GM19372 (cell line): ENCODE measurements at regions not wholly inside any gene's neighbourhood (a gene's known extent, or its start where the extent isn't known, plus 50 kb on each side); places are given as distances from the start of the nearest gene placed in this dataset.

Experiments used
- ATAC-seq: cut with Tn5 transposase; IDR thresholded peaks from one replicate; pipeline ENCODE4 v1.9.1; 2021; ENCODE audit warnings: mild to moderate bottlenecking, low read depth, moderate library complexity; ENCODE audit not compliant: unreplicated experiment

GRCh38 chr1:23639460-23640095 is 52.0 kb upstream of the RPL11 start:
- no peak for ATAC-seq

GRCh38 chr1:23638786-23639241 is 52.8 kb upstream of the RPL11 start:
- ATAC-seq = no peak

- no peak for ATAC-seq
These were observed 53.4 kb upstream of the RPL11 start for GRCh38 chr1:23638188-23638619.

GRCh38 chr1:23636009-23636408 is 55.6 kb upstream of the RPL11 start:
- ATAC-seq = no peak

- ATAC-seq = no peak
These were observed 56.6 kb upstream of the RPL11 start for GRCh38 chr1:23634840-23635651.

GRCh38 chr1:23634518-23634839 is 57.1 kb upstream of the RPL11 start:
- ATAC-seq = no peak

- no peak for ATAC-seq
These were observed 59.0 kb upstream of the RPL11 start for GRCh38 chr1:23632479-23633160.

GRCh38 chr1:23629708-23630290 is 61.8 kb upstream of the RPL11 start:
- no peak for ATAC-seq

GRCh38 chr1:23628951-23629387 is 62.6 kb upstream of the RPL11 start:
- no peak for ATAC-seq

- no peak for ATAC-seq
These were observed 64.4 kb upstream of the RPL11 start for GRCh38 chr1:23627069-23627735.

GRCh38 chr1:23625929-23626535 is 65.6 kb upstream of the RPL11 start:
- no peak for ATAC-seq

- no peak for ATAC-seq
These were observed 66.1 kb upstream of the RPL11 start for GRCh38 chr1:23625459-23625858.

GRCh38 chr1:23624440-23624839 is 65.1 kb upstream of the ID3 start:
- ATAC-seq = no peak

GRCh38 chr1:23622284-23622683 is 63.0 kb upstream of the ID3 start:
- no peak for ATAC-seq

- ATAC-seq = no peak
These were observed 61.3 kb upstream of the ID3 start for GRCh38 chr1:23620605-23621004.

GRCh38 chr1:23619299-23620188 is 60.2 kb upstream of the ID3 start:
- ATAC-seq = peak; percentile 79

- no peak for ATAC-seq
These were observed 59.3 kb upstream of the ID3 start for GRCh38 chr1:23618586-23619083.

- no peak for ATAC-seq
These were observed 57.8 kb upstream of the ID3 start for GRCh38 chr1:23617084-23617521.

- no peak for ATAC-seq
These were observed 57.1 kb upstream of the ID3 start for GRCh38 chr1:23616292-23616824.
